ENCODE measurements at regions not wholly inside any gene's neighbourhood (a gene's known extent, or its start where the extent isn't known, plus 50 kb on each side); places are given as distances from the start of the nearest gene placed in this dataset.

GRCh38 chr16:54585094-54585997 lies 298.8 kb upstream of the IRX3 start:
- H3K4me1 ChIP-seq (ENCODE audit: control insufficient read depth, insufficient read depth, low read length, unreplicated experiment), result no peaks in the 10 kb centered on the region
- H3K27me3 ChIP-seq (ENCODE audit: insufficient read depth, low read length), result no peaks in the 10 kb centered on the region
- H3K36me3 ChIP-seq (ENCODE audit: insufficient read depth, low read length), result no peaks in the 10 kb centered on the region
- no peak overlapping the region for H3K27ac ChIP-seq (ENCODE audit: low read depth, low read length)
- H3K4me3 ChIP-seq (ENCODE audit: low read depth, low read length), result no peak overlapping the region
- no peak overlapping the region for H2AFZ ChIP-seq (ENCODE audit: low read length, unreplicated experiment)
- no peaks in the 10 kb centered on the region for H3K79me2 ChIP-seq (ENCODE audit: control insufficient read depth, insufficient read depth, low read length, unreplicated experiment)

GRCh38 chr16:54584121-54584520 lies 297.5 kb upstream of the IRX3 start:
- Histone ChIP-seq H3K79me2 (ENCODE audit: control insufficient read depth, insufficient read depth, low read length, unreplicated experiment) (no peaks in the 10 kb centered on the region), H3K4me3 (ENCODE audit: low read depth, low read length) (no peak overlapping the region), H3K27ac (ENCODE audit: low read depth, low read length) (no peak overlapping the region), H3K36me3 (ENCODE audit: insufficient read depth, low read length) (no peaks in the 10 kb centered on the region), H3K27me3 (ENCODE audit: insufficient read depth, low read length) (no peaks in the 10 kb centered on the region), H2AFZ (ENCODE audit: low read length, unreplicated experiment) (no peak overlapping the region), H3K4me1 (ENCODE audit: control insufficient read depth, insufficient read depth, low read length, unreplicated experiment) (no peaks in the 10 kb centered on the region)

DNA sequence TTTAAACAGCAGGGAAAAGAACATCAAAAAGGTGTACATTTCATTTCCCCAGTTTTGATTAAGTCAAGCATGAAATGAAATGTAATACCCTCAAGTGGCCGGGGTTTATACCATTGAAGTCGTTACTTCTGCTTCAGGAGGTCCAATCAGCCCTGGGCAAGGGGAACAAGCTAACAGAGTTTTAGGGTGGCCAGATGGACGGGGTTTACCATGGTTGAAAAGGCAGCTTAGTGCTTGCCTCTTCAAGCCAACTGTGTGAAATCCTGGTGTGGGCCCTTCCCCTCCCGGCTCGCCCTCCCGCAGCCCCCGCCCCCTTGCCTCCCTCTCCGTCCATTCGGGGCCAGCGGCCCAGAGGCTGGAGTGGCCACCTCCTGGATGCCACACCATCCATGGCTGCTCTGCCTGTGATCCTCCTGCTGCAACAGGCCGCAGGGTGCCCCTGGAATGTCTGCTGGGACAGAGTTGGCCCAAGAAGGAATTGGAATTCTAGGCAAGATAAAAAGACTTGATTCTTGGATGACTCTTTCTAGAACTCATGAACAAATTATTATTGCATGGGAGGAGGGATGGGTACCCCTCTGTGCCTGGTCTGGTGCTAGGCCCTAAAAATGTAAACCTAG lies 296.2 kb upstream of the IRX3 start:
- Histone ChIP-seq H3K79me2 (ENCODE audit: control insufficient read depth, insufficient read depth, low read length, unreplicated experiment) (no peaks in the 10 kb centered on the region), H2AFZ (ENCODE audit: low read length, unreplicated experiment) (no peak overlapping the region), H3K4me3 (ENCODE audit: low read depth, low read length) (no peak overlapping the region), H3K4me1 (ENCODE audit: control insufficient read depth, insufficient read depth, low read length, unreplicated experiment) (no peaks in the 10 kb centered on the region), H3K27me3 (ENCODE audit: insufficient read depth, low read length) (peaks cover 8% of the 10 kb centered on the region; the same call in 1 of the 2 replicates), H3K27ac (ENCODE audit: low read depth, low read length) (no peak overlapping the region), H3K36me3 (ENCODE audit: insufficient read depth, low read length) (no peaks in the 10 kb centered on the region)

- H3K27ac ChIP-seq (ENCODE audit: low read depth, low read length), result no peak overlapping the region
- no peaks in the 10 kb centered on the region for H3K4me1 ChIP-seq (ENCODE audit: control insufficient read depth, insufficient read depth, low read length, unreplicated experiment)
- H3K27me3 ChIP-seq (ENCODE audit: insufficient read depth, low read length), result peaks cover 25% of the 10 kb centered on the region
- H2AFZ ChIP-seq (ENCODE audit: low read length, unreplicated experiment), result no peak overlapping the region
- no peaks in the 10 kb centered on the region for H3K36me3 ChIP-seq (ENCODE audit: insufficient read depth, low read length)
- no peak overlapping the region for H3K4me3 ChIP-seq (ENCODE audit: low read depth, low read length)
- H3K79me2 ChIP-seq (ENCODE audit: control insufficient read depth, insufficient read depth, low read length, unreplicated experiment), result no peaks in the 10 kb centered on the region
Observed at GRCh38 chr16:54579106-54579728, 292.6 kb upstream of the IRX3 start.

- no peaks in the 10 kb centered on the region for H3K4me1 ChIP-seq (ENCODE audit: control insufficient read depth, insufficient read depth, low read length, unreplicated experiment)
- H3K27me3 ChIP-seq (ENCODE audit: insufficient read depth, low read length), result peaks cover 25% of the 10 kb centered on the region
- no peak overlapping the region for H3K27ac ChIP-seq (ENCODE audit: low read depth, low read length)
- no peaks in the 10 kb centered on the region for H3K79me2 ChIP-seq (ENCODE audit: control insufficient read depth, insufficient read depth, low read length, unreplicated experiment)
- no peak overlapping the region for H3K4me3 ChIP-seq (ENCODE audit: low read depth, low read length)
- no peak overlapping the region for H2AFZ ChIP-seq (ENCODE audit: low read length, unreplicated experiment)
- H3K36me3 ChIP-seq (ENCODE audit: insufficient read depth, low read length), result no peaks in the 10 kb centered on the region
Observed at GRCh38 chr16:54577651-54578128, 291.1 kb upstream of the IRX3 start.

GRCh38 chr16:54576785-54577184 lies 290.2 kb upstream of the IRX3 start:
- H3K27me3 ChIP-seq (ENCODE audit: insufficient read depth, low read length), result peaks cover 25% of the 10 kb centered on the region
- H3K4me3 ChIP-seq (ENCODE audit: low read depth, low read length), result no peak overlapping the region
- H3K27ac ChIP-seq (ENCODE audit: low read depth, low read length), result no peak overlapping the region
- no peak overlapping the region for H2AFZ ChIP-seq (ENCODE audit: low read length, unreplicated experiment)
- no peaks in the 10 kb centered on the region for H3K79me2 ChIP-seq (ENCODE audit: control insufficient read depth, insufficient read depth, low read length, unreplicated experiment)
- no peaks in the 10 kb centered on the region for H3K36me3 ChIP-seq (ENCODE audit: insufficient read depth, low read length)
- no peaks in the 10 kb centered on the region for H3K4me1 ChIP-seq (ENCODE audit: control insufficient read depth, insufficient read depth, low read length, unreplicated experiment)

DNA sequence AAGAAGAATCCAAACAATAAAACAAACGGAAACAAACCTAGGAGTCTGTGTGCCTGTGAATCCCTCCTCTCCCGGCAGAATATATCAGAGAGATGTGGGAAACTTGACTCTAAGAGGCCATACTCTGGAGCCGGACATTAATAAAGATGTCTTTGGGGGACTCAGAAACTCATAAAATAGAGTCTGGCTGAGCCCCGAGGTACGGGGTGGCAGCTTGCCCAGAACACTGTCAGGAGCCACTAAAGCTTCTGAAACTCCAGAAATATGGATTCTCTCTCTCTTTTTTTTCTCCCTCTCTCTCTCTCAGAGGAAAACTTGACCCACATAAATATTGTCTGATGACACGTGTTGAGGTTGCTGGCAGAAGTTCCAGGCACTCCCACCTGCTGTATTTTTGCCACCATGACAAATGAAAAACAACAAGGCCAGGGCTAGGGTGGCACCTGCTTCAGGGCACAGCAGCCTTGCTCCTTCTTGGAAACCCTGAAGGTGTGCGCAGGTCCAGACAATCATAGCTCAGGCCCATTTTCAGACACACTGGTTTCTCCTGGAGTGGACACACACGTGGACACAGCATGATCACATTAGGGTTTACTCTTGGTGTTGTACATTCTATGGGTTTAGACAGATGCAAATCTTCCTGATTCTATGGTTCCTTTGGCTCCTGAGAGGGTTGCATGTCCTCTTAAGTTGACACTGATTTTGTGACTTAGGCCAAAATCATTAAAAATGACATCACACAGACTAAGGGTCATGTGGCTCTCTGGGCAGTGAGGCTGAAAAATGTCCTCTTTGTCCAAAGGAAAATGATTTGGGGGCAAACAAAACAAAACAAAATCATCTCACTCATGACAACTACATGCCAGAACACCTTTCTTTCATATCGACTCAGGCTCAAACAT lies 282.6 kb upstream of the IRX3 start:
- Histone ChIP-seq H2AFZ (ENCODE audit: low read length, unreplicated experiment) (no peak overlapping the region), H3K36me3 (ENCODE audit: insufficient read depth, low read length) (no peaks in the 10 kb centered on the region), H3K4me1 (ENCODE audit: control insufficient read depth, insufficient read depth, low read length, unreplicated experiment) (no peaks in the 10 kb centered on the region), H3K27me3 (ENCODE audit: insufficient read depth, low read length) (no peaks in the 10 kb centered on the region), H3K27ac (ENCODE audit: low read depth, low read length) (no peak overlapping the region), H3K79me2 (ENCODE audit: control insufficient read depth, insufficient read depth, low read length, unreplicated experiment) (no peaks in the 10 kb centered on the region), H3K4me3 (ENCODE audit: low read depth, low read length) (no peak overlapping the region)

DNA sequence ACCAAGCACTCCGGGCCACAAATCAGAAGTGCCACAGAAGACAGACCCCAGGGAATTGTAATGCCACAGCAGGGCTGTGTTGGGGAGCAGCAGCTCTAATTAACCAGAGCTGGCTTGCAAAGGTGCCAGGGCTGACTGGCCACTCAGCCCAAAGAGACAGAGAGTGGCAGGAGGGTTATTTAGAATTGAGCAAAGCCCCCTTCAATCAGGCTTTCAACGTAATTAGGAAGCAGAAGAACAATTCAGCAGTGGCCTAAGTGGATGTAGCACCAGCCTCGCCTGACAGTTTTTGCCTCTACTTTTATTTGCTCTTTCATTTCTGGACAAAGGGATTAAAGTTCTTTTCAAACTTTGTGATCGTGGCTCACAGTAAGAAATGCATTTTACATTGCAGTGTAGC lies 278.3 kb upstream of the IRX3 start:
- no peaks in the 10 kb centered on the region for H3K4me1 ChIP-seq (ENCODE audit: control insufficient read depth, insufficient read depth, low read length, unreplicated experiment)
- H3K27ac ChIP-seq (ENCODE audit: low read depth, low read length), result no peak overlapping the region
- no peaks in the 10 kb centered on the region for H3K27me3 ChIP-seq (ENCODE audit: insufficient read depth, low read length)
- no peaks in the 10 kb centered on the region for H3K79me2 ChIP-seq (ENCODE audit: control insufficient read depth, insufficient read depth, low read length, unreplicated experiment)
- H3K36me3 ChIP-seq (ENCODE audit: insufficient read depth, low read length), result no peaks in the 10 kb centered on the region
- H2AFZ ChIP-seq (ENCODE audit: low read length, unreplicated experiment), result no peak overlapping the region
- H3K4me3 ChIP-seq (ENCODE audit: low read depth, low read length), result no peak overlapping the region

DNA sequence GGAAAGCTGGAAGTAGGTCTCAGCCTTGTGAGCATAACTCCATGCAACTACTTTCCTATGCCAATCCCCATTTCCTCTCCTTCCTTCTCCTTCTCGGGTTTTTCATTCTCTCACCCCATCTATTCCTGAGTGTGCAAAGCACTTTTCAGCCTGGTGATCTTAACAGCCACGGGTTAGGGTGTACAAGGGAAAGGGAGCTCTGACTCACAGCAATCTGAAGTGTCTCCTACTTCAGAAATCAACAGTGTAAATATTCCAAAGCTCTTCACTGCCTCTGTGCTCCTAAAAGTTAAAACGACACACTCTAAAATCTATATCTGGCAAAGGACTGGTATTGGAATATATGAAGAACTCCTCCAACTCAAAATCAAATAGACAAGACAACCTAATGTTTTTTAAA lies 268.0 kb upstream of the IRX3 start:
- Histone ChIP-seq H2AFZ (ENCODE audit: low read length, unreplicated experiment) (no peak overlapping the region), H3K27me3 (ENCODE audit: insufficient read depth, low read length) (peaks cover 43% of the 10 kb centered on the region), H3K79me2 (ENCODE audit: control insufficient read depth, insufficient read depth, low read length, unreplicated experiment) (no peaks in the 10 kb centered on the region), H3K4me3 (ENCODE audit: low read depth, low read length) (no peak overlapping the region), H3K4me1 (ENCODE audit: control insufficient read depth, insufficient read depth, low read length, unreplicated experiment) (no peaks in the 10 kb centered on the region), H3K36me3 (ENCODE audit: insufficient read depth, low read length) (no peaks in the 10 kb centered on the region), H3K27ac (ENCODE audit: low read depth, low read length) (no peak overlapping the region)

- Histone ChIP-seq H3K36me3 (ENCODE audit: insufficient read depth, low read length) (no peaks in the 10 kb centered on the region), H3K79me2 (ENCODE audit: control insufficient read depth, insufficient read depth, low read length, unreplicated experiment) (no peaks in the 10 kb centered on the region), H3K4me3 (ENCODE audit: low read depth, low read length) (no peak overlapping the region), H3K27ac (ENCODE audit: low read depth, low read length) (no peak overlapping the region), H3K4me1 (ENCODE audit: control insufficient read depth, insufficient read depth, low read length, unreplicated experiment) (no peaks in the 10 kb centered on the region), H2AFZ (ENCODE audit: low read length, unreplicated experiment) (no peak overlapping the region), H3K27me3 (ENCODE audit: insufficient read depth, low read length) (peaks cover 43% of the 10 kb centered on the region)
Observed at GRCh38 chr16:54548281-54548680, 261.7 kb upstream of the IRX3 start.
